Glutamatergic neuron (in vitro differentiated cells): ENCODE measurements at regions not wholly inside any gene's neighbourhood (a gene's known extent, or its start where the extent isn't known, plus 50 kb on each side); places are given as distances from the start of the nearest gene placed in this dataset.

Experiments
- DNase-seq: peaks from one replicate; pipeline ENCODE4 v3.0.0; 2022
- H3K27ac Mint-ChIP-seq: one replicate; pipeline ENCODE4 v1.8.0; 2020; ENCODE audit warnings: mild to moderate bottlenecking, mixed read lengths, inconsistent platforms; ENCODE audit not compliant: unreplicated experiment
- H3K27me3 Mint-ChIP-seq: one replicate; pipeline ENCODE4 v1.8.0; 2020; ENCODE audit warnings: mild to moderate bottlenecking, moderate library complexity, mixed read lengths, inconsistent platforms; ENCODE audit not compliant: unreplicated experiment
- H3K36me3 Mint-ChIP-seq: one replicate; pipeline ENCODE4 v1.8.0; 2020; ENCODE audit warnings: mild to moderate bottlenecking, mixed read lengths, inconsistent platforms; ENCODE audit not compliant: unreplicated experiment
- H3K4me1 Mint-ChIP-seq: one replicate; pipeline ENCODE4 v1.8.0; 2020; ENCODE audit warnings: mild to moderate bottlenecking, low read depth, mixed read lengths, inconsistent platforms; ENCODE audit not compliant: unreplicated experiment
- H3K4me3 Mint-ChIP-seq: one replicate; pipeline ENCODE4 v1.8.0; 2020; ENCODE audit warnings: mild to moderate bottlenecking, mixed read lengths, inconsistent platforms; ENCODE audit not compliant: unreplicated experiment
- H3K9me3 Mint-ChIP-seq: one replicate; pipeline ENCODE4 v1.8.0; 2020; ENCODE audit warnings: mild to moderate bottlenecking, moderate library complexity, mixed read lengths, inconsistent platforms; ENCODE audit not compliant: unreplicated experiment
- CTCF ChIP-seq: fragments of 200-600 bp; sonication (generic); IDR thresholded peaks from one replicate; pipeline ENCODE4 v1.5.0; 2021; ENCODE audit not compliant: partially characterized antibody, unreplicated experiment

GRCh38 chr5:54615381-54615780 is 97.8 kb downstream of the SNX18 start:
- Mint-ChIP-seq H3K4me1 (peaks cover 16% of the 10 kb centered on the region), H3K4me3 (no peak overlapping the region), H3K27ac (no peak overlapping the region), H3K27me3 (no peaks in the 10 kb centered on the region), H3K36me3 (no peaks in the 10 kb centered on the region), H3K9me3 (no peaks in the 10 kb centered on the region)
- no peak for DNase-seq
- TF ChIP-seq CTCF = no peak

DNA sequence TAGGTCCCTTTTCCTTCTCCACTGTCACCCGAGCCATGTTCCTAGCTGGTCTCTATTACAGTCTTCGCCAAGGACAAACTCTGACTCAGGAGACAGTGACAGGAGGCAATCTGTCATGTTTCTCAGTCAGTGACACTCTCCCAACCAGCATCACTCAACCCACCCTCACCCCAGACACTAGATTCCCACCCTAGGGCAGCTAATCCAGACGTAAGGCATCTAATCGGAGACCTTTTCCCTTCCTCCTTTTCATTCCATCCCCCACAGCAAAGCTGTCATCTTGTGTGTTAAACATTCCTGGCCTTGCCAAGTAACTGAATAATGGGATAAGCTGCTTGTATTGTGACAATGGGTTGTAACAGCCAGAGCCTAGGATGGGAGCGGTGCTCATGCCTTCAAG is 95.2 kb downstream of the SNX18 start:
- Mint-ChIP-seq H3K4me3 (no peak overlapping the region), H3K27ac (no peak overlapping the region)

DNA sequence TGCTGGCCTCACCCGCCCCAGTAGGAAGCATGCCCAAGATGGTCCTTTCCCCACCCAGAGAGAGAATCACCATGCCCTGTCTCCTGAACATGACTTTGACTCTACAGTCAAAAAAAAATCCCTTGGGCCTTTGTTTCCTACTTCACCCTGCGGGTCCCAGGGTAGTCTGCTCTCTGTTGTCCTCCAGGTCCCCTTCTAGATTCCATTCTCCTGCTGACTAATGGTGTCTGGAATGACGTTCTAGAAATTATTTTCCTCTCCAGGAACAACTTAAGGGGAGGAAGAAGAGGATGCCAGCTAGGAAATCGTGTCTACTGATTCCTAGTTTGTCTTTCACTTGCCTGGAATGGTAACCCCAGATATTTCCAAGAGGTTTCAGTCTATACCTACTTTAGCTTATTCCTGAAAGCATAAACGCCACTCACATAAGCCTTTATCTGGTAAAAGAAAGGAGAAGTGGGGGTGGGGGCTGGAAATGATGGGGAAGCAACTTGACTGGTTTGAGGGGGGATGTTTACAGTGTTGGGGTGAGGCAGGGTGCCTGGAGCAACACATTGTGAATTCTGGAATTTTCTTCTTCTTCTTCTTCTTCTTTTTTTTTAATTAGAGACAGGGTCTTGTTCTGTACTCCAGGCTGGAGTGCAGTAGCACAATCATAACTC is 93.9 kb downstream of the SNX18 start:
- H3K27ac Mint-ChIP-seq = no peak overlapping the region
- no peaks in the 10 kb centered on the region for H3K4me1 Mint-ChIP-seq
- no peaks in the 10 kb centered on the region for H3K9me3 Mint-ChIP-seq
- no peak overlapping the region for H3K4me3 Mint-ChIP-seq
- H3K36me3 Mint-ChIP-seq = peaks cover 8% of the 10 kb centered on the region
- no peak for TF ChIP-seq CTCF
- no peak for DNase-seq
- peaks cover 2% of the 10 kb centered on the region for H3K27me3 Mint-ChIP-seq

More for the DNA sequence above, 95.2 kb downstream of the SNX18 start:
- Mint-ChIP-seq H3K36me3 (peaks cover 8% of the 10 kb centered on the region), H3K9me3 (no peaks in the 10 kb centered on the region), H3K27me3 (peaks cover 2% of the 10 kb centered on the region), H3K4me1 (no peaks in the 10 kb centered on the region)
- TF ChIP-seq CTCF = no peak
- no peak for DNase-seq

- DNase-seq = no peak
- no peak overlapping the region for H3K27ac Mint-ChIP-seq
- peaks cover 2% of the 10 kb centered on the region for H3K27me3 Mint-ChIP-seq
- TF ChIP-seq CTCF = no peak
- H3K4me1 Mint-ChIP-seq = no peaks in the 10 kb centered on the region
- peaks cover 8% of the 10 kb centered on the region for H3K36me3 Mint-ChIP-seq
- H3K4me3 Mint-ChIP-seq = no peak overlapping the region
- H3K9me3 Mint-ChIP-seq = no peaks in the 10 kb centered on the region
Observed at GRCh38 chr5:54610197-54610944, 92.8 kb downstream of the SNX18 start.

GRCh38 chr5:54608423-54609085 is 91.0 kb downstream of the SNX18 start:
- TF ChIP-seq CTCF = no peak
- peaks cover 8% of the 10 kb centered on the region for H3K36me3 Mint-ChIP-seq
- peaks cover 5% of the 10 kb centered on the region for H3K4me1 Mint-ChIP-seq
- no peaks in the 10 kb centered on the region for H3K9me3 Mint-ChIP-seq
- no peak overlapping the region for H3K4me3 Mint-ChIP-seq
- DNase-seq = no peak
- no peak overlapping the region for H3K27ac Mint-ChIP-seq
- peaks cover 2% of the 10 kb centered on the region for H3K27me3 Mint-ChIP-seq
